Epithelial cell of esophagus (primary cell): ENCODE measurements at regions not wholly inside any gene's neighbourhood (a gene's known extent, or its start where the extent isn't known, plus 50 kb on each side); places are given as distances from the start of the nearest gene placed in this dataset.

ENCODE experiments used
- DNase-seq: peaks from one replicate; pipeline ENCODE4 v3.0.0; 2010; ENCODE audit warnings: low read depth
- H3K4me3 ChIP-seq: 2 replicates; pipeline ENCODE4 v1.5.1; 2011; ENCODE audit warnings: mild to moderate bottlenecking, low read length, control low read depth
- CTCF ChIP-seq: IDR thresholded peaks from 2 replicates; pipeline ENCODE4 v1.5.1; 2011; ENCODE audit warnings: low read depth, mild to moderate bottlenecking, low read length, control low read depth, inconsistent platforms; ENCODE audit not compliant: insufficient read depth; ENCODE audit errors: missing control alignments

- no peak for TF ChIP-seq CTCF
- H3K4me3 ChIP-seq, result no peak overlapping the region
- DNase-seq, result peak; percentile 1
Observed at GRCh38 chr15:46768287-46768686, 949.0 kb upstream of the SEMA6D start.

GRCh38 chr15:46773016-46773415, 944.3 kb upstream of the SEMA6D start:
- no peak for TF ChIP-seq CTCF
- DNase-seq, result no peak
- no peak overlapping the region for H3K4me3 ChIP-seq

GRCh38 chr15:46778876-46779275, 938.4 kb upstream of the SEMA6D start:
- TF ChIP-seq CTCF, result no peak
- no peak for DNase-seq
- no peak overlapping the region for H3K4me3 ChIP-seq

- H3K4me3 ChIP-seq, result no peak overlapping the region
- no peak for TF ChIP-seq CTCF
- no peak for DNase-seq
Observed at GRCh38 chr15:46786590-46787285, 930.6 kb upstream of the SEMA6D start.

- TF ChIP-seq CTCF, result no peak
- no peak overlapping the region for H3K4me3 ChIP-seq
- no peak for DNase-seq
Observed at GRCh38 chr15:46795685-46796084, 921.6 kb upstream of the SEMA6D start.

- DNase-seq, result peak; percentile 4
- H3K4me3 ChIP-seq, result no peak overlapping the region
- no peak for TF ChIP-seq CTCF
Observed at GRCh38 chr15:46808834-46809233, 908.5 kb upstream of the SEMA6D start.

GRCh38 chr15:46815240-46815639, 902.1 kb upstream of the SEMA6D start:
- no peak overlapping the region for H3K4me3 ChIP-seq
- DNase-seq, result no peak
- no peak for TF ChIP-seq CTCF
